Ureter (tissue), 1 donor: ENCODE measurements at regions not wholly inside any gene's neighbourhood (a gene's known extent, or its start where the extent isn't known, plus 50 kb on each side); places are given as distances from the start of the nearest gene placed in this dataset.
A peak's percentile ranks its signal among the peaks of the same experiment; 100 is the strongest.
"Not testable (repeated sequence)": the region's sequence is repeated elsewhere in the genome, so short reads cannot be mapped to it uniquely, and the experiment has no call there.

ENCODE experiments used
- DNase-seq: peaks from one replicate; pipeline ENCODE4 v3.0.0-alpha.2; 2020; ENCODE audit warnings: low spot score
- donor health status: DM: yes; HTN: yes; CAD: no.

GRCh38 chr2:47652061-47652690 is 81.4 kb upstream of the KCNK12 start:
- DNase-seq: no peak

- no peak for DNase-seq
Observed at GRCh38 chr2:47651296-47651695, 80.5 kb upstream of the KCNK12 start.

- no peak for DNase-seq
Observed at GRCh38 chr2:47650001-47650535, 79.3 kb upstream of the KCNK12 start.

- DNase-seq: no peak
Observed at GRCh38 chr2:47645246-47645645, 74.5 kb upstream of the KCNK12 start.

GRCh38 chr2:47644351-47644750 is 73.6 kb upstream of the KCNK12 start:
- DNase-seq: no peak

GRCh38 chr2:47641366-47641765 is 70.6 kb upstream of the KCNK12 start:
- DNase-seq: no peak

- DNase-seq: no peak
Observed at GRCh38 chr2:47640356-47640755, 69.6 kb upstream of the KCNK12 start.

GRCh38 chr2:47639467-47639866 is 68.7 kb upstream of the KCNK12 start:
- no peak for DNase-seq

- no peak for DNase-seq
Observed at GRCh38 chr2:47638430-47638829, 67.6 kb upstream of the KCNK12 start.

- DNase-seq: no peak
Observed at GRCh38 chr2:47636596-47637264, 65.9 kb upstream of the KCNK12 start.

GRCh38 chr2:47636176-47636575 is 65.4 kb upstream of the KCNK12 start:
- DNase-seq: no peak

GRCh38 chr2:47632754-47633153 is 62.0 kb upstream of the KCNK12 start:
- DNase-seq: no peak

- peak; percentile 47 for DNase-seq
Observed at GRCh38 chr2:47631792-47632398, 61.1 kb upstream of the KCNK12 start.

GRCh38 chr2:47631306-47631705 is 60.5 kb upstream of the KCNK12 start:
- no peak for DNase-seq

GRCh38 chr2:47629501-47630460 is 59.0 kb upstream of the KCNK12 start:
- DNase-seq: no peak

GRCh38 chr2:47628904-47629303 is 58.1 kb upstream of the KCNK12 start:
- DNase-seq: no peak

- DNase-seq: no peak
Observed at GRCh38 chr2:47626664-47627063, 55.9 kb upstream of the KCNK12 start.

- not testable (repeated sequence) for DNase-seq
Observed at GRCh38 chr2:47623140-47623539, 52.4 kb upstream of the KCNK12 start.

- DNase-seq: no peak
Observed at GRCh38 chr2:47620770-47621437, 50.1 kb upstream of the KCNK12 start.
